ENCODE measurements at regions not wholly inside any gene's neighbourhood (a gene's known extent, or its start where the extent isn't known, plus 50 kb on each side); places are given as distances from the start of the nearest gene placed in this dataset.
"Not testable (repeated sequence)": the region's sequence is repeated elsewhere in the genome, so short reads cannot be mapped to it uniquely, and the experiment has no call there.

DNA sequence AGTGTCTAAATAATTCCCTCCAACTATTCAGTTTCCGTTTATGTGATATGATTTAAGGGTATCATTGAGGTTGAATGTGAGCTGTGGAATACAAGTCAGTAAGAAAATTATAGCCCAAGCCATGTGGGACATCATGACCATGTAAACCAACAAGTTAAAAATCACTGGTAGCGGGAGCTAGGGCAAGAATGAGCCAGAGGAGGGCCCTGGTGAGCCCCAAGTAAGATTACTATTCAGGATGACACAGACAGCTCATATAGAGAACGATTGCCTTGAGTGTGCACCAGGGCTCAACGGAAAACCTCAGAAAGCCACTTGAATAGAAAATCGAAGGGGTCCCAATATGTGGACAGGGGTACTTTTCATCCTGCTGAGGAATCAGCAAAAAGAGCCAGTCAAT is 87.8 kb upstream of the RBMS1 start:
- ATAC-seq: no peak
- Mint-ChIP-seq H3K27ac (no peak overlapping the region), H3K9me3 (no peaks in the 10 kb centered on the region), H3K36me3 (no peaks in the 10 kb centered on the region)
- DNase-seq (ENCODE audit: low spot score in 2 of 2): no peak

DNA sequence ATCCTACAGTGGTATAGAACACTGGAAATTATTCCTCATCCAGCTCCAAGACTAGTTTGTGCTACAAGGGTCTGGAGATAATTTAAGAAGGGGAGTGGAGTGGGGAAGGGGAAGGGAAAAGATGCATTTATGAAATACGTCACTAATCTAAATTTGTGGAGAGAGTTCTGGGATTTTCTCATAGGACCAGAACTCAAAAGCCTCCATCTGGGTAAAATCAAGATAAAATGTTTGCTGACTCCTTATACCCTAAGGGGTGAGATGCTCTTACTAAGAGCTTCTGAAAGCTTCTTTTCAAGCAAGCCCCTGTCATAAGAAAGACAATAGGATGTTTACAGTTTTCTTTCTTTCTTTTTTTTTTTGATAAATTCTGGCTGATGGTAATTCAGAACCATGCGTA is 88.5 kb upstream of the RBMS1 start:
- no peak for ATAC-seq
- no peak overlapping the region for H3K27ac Mint-ChIP-seq
- DNase-seq (ENCODE audit: low spot score in 2 of 2): no peak
- no peaks in the 10 kb centered on the region for H3K36me3 Mint-ChIP-seq
- H3K9me3 Mint-ChIP-seq: no peaks in the 10 kb centered on the region

DNA sequence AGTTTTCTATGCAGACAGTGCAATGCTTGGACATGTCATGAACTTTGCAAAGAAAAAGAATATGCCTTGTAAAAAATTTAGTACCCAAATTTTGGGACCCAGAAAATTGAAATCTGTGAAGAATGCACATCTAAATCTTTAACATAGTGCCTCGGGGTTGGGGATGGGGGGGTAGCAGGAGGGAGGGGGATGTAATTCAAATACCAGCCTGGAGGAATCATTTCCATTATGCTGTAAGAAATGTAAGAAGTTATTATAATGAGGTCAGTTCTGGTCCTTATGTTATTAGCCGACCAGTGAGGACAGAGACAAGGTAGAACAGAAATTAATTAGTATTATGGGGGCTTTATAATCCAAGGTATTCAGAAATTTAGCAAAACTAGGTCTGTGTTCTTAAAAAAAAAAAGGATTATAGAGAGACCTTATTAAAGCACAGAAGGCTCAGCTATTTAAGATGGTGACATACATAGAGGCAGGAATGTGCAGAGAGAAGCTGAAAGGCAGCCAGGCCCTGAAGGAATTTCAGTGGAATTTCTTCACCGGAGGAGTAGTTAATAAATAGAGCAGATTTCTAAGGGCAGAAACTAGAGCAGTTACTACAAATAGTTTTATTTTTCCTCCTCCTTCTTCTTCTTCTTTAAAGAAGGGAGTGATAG is 89.0 kb upstream of the RBMS1 start:
- ATAC-seq: no peak
- Mint-ChIP-seq H3K36me3 (no peaks in the 10 kb centered on the region), H3K27ac (no peak overlapping the region), H3K9me3 (no peaks in the 10 kb centered on the region)
- no peak for DNase-seq (ENCODE audit: low spot score in 2 of 2)

GRCh38 chr2:160583146-160583535 is 89.5 kb upstream of the RBMS1 start:
- no peak for ATAC-seq
- Mint-ChIP-seq H3K27ac (no peak overlapping the region), H3K9me3 (no peaks in the 10 kb centered on the region), H3K36me3 (no peaks in the 10 kb centered on the region)
- DNase-seq (ENCODE audit: low spot score in 2 of 2): no peak

DNA sequence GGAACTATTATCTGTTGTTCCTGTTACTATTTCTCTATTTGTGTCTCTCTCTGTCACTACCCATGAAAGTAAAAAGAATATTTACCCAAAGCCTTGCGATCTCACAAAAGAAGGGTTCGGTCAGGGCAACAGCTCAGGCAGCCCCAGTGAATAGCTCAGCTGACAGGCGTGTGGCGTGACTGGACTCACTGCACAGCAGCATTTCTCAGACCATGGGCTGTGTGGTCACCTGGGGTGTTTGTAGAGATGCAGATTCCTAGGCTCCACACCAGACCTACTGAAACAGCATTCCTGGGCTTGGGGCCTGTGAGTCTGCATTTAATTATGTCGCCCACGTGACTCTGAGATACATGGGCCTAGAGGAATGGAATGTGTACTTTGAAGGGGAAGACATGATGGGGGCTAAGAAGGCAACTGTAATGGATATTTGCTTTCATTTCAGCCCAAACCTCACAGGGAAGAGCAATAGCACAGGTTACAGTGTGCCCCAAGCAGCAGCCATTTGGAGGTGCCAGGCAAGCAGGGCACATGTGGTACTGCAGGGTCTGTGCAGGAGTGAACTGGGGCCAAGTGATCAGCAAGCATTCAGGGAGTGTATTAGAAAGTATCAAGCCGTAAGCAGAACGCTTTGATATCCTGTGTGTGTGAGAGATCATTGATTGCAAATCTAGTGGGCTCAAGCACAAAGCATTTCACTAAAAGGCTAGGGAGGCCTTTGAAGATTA is 90.4 kb upstream of the RBMS1 start:
- DNase-seq (ENCODE audit: low spot score in 2 of 2): no peak
- Mint-ChIP-seq H3K9me3 (no peaks in the 10 kb centered on the region), H3K27ac (no peak overlapping the region), H3K36me3 (no peaks in the 10 kb centered on the region)
- no peak for ATAC-seq

DNA sequence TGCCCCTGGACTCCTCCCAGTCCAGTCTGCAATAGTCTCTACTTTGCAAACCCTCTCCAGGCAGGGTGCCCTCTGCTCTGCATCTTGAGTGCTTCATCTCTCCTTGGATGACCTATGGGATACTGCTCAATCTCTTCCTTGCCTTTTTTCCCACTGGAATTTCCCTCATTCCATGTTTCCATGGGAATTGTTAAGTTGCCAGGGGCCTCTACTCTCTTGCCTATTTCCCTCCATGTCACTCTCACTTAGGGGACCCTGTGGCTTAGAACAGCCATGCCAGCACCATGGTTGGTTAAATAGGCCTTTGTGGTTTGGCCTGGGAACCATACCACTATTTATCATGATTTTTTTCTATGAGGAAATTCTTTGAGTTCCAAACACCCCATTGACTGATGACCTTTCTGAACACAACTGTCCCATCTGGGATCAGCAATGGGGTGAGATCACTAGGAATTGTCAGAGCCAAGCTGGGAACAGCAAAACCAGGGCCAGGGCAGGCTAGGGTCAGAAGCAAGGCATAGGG is 91.4 kb upstream of the RBMS1 start:
- ATAC-seq (no peak), DNase-seq (ENCODE audit: low spot score in 2 of 2) (no peak)
- peaks cover 0 to 5% of the 10 kb centered on the region in 2 donors for H3K36me3 Mint-ChIP-seq
- peaks cover 0 to 4% of the 10 kb centered on the region in 2 donors for H3K9me3 Mint-ChIP-seq
- no peak overlapping the region for H3K27ac Mint-ChIP-seq

- Mint-ChIP-seq H3K27ac (peak overlapping the region in 1 of 2 donors; percentile 70), H3K9me3 (peaks cover 4 to 24% of the 10 kb centered on the region in 2 donors)
- ATAC-seq: no peak
Measured at GRCh38 chr2:160590664-160591063, 97.1 kb upstream of the RBMS1 start.

GRCh38 chr2:160592401-160592800 is 98.8 kb upstream of the RBMS1 start:
- ATAC-seq (no peak), DNase-seq (ENCODE audit: low spot score in 2 of 2) (no peak)
- Mint-ChIP-seq H3K27ac (no peak overlapping the region), H3K36me3 (peaks cover 0 to 13% of the 10 kb centered on the region in 2 donors), H3K9me3 (peaks cover 4 to 24% of the 10 kb centered on the region in 2 donors)

More at GRCh38 chr2:160590664-160591063, 97.1 kb upstream of the RBMS1 start:
- DNase-seq (ENCODE audit: low spot score in 2 of 2): no peak
- H3K36me3 Mint-ChIP-seq: peaks cover 0 to 13% of the 10 kb centered on the region in 2 donors

GRCh38 chr2:160592993-160593392 is 99.4 kb upstream of the RBMS1 start:
- Mint-ChIP-seq H3K27ac (no peak overlapping the region), H3K9me3 (peaks cover 4 to 24% of the 10 kb centered on the region in 2 donors), H3K36me3 (peaks cover 0 to 13% of the 10 kb centered on the region in 2 donors)
- ATAC-seq (no peak), DNase-seq (ENCODE audit: low spot score in 2 of 2) (no peak)

DNA sequence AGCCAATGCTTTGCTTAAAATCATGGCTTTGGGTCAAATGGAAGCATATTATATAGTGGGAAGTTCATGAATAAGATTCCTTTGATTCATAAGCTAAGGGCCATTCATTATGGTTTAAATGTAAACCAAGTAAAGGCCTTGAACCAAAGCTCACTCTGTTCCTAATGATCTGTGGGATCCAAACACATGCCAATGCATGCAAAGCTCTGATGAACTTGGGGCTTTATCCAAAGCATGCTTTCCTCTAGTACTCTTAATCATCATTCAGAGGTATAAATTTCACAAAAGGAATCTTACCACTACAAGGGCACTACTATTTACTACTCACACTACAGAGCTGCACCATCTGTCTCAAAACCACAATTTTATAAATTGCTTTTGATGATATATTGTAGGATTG is 102.8 kb upstream of the RBMS1 start:
- DNase-seq (ENCODE audit: low spot score in 2 of 2) (no peak), ATAC-seq (no peak)
- Mint-ChIP-seq H3K9me3 (peaks cover 4 to 15% of the 10 kb centered on the region in 2 donors), H3K36me3 (peaks cover 0 to under 1% of the 10 kb centered on the region in 2 donors), H3K27ac (no peak overlapping the region)

- H3K9me3 Mint-ChIP-seq; H3K36me3 Mint-ChIP-seq; H3K27ac Mint-ChIP-seq; DNase-seq (ENCODE audit: low spot score in 2 of 2); ATAC-seq: not testable (repeated sequence)
Measured at GRCh38 chr2:160600437-160600836, 106.8 kb upstream of the RBMS1 start.

DNA sequence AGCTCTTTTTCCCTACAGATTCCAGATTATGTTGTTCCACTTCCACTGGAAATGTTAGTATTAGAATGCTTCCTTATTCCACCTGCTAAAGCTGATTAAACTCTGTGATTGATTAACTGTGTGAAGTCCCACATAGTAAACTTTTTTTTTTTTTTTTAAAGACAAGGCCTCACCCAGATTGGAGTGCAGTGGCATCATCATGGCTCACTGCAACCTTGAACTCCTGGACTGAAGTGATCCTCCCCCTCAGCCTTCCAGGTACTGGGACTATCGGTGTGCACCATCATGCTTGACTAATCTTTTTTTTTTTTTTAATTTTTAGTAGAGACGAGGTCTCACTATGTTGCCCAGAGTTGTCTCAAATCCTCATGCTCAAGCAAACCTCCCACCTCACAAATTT is 108.5 kb upstream of the RBMS1 start:
- ATAC-seq: no peak
- no peak overlapping the region for H3K27ac Mint-ChIP-seq

DNA sequence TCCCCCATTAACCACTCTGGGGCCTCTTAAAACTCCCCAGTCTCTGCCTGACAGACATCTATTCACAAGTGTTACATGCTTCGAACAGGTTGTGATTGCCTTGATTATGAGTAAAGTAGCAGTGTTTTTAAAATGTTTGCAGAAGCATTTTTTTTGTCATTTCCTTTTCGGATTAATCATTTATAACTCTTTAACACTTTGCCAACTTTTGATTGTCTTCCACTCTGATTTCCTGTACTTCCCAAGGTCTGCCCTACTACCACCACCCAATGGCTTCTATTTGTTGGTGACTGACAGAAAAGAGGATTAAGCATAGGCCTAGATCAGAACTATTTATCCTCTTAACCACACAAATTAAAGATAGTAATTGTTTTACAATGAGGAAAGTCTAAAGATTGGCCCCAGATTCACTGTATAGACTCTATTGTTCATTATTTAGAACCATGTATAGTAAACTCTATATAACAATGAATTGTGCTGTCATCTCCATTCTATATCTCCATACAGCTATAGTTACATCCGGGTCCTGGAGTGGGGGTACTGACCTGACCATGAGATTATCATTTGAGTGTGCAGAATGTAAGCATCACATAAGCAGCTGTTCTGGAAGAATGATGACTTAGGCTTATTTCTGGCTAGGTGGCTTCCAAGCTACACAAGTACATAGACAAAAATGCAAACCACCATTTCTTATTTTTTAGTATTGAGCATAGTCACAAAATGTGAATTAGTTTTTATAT is 110.3 kb upstream of the RBMS1 start:
- Mint-ChIP-seq H3K36me3 (no peaks in the 10 kb centered on the region), H3K9me3 (no peaks in the 10 kb centered on the region), H3K27ac (no peak overlapping the region)
- ATAC-seq (no peak), DNase-seq (ENCODE audit: low spot score in 2 of 2) (no peak)

More for the DNA sequence above, 108.5 kb upstream of the RBMS1 start:
- no peak for DNase-seq (ENCODE audit: low spot score in 2 of 2)
- Mint-ChIP-seq H3K9me3 (no peaks in the 10 kb centered on the region), H3K36me3 (no peaks in the 10 kb centered on the region)

GRCh38 chr2:160606341-160606740 is 112.7 kb upstream of the RBMS1 start:
- Mint-ChIP-seq H3K27ac (no peak overlapping the region), H3K36me3 (no peaks in the 10 kb centered on the region), H3K9me3 (no peaks in the 10 kb centered on the region)
- no peak for DNase-seq (ENCODE audit: low spot score in 2 of 2)
- ATAC-seq: no peak

DNA sequence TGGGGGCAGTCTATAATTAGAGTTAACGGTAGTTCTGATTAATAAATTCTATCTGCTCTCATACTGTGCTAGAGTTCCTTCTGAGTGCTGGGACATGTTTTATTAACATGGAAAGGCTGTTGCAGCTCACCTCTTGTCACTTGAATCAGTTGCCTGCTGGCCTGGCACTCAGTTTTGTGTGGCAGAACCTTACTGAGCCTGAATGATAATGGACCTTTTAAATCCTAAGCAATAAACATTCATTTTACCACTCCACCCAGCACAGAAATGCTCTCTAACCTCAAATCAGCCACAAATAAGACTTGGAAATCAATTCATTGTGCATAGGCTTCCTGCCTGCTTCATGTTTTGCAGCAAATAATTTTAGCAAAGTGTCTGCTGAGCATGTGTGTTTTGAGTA is 115.0 kb upstream of the RBMS1 start:
- Mint-ChIP-seq H3K36me3 (peaks cover 0 to 4% of the 10 kb centered on the region in 2 donors), H3K27ac (no peak overlapping the region), H3K9me3 (no peaks in the 10 kb centered on the region)
- ATAC-seq: no peak
- no peak for DNase-seq (ENCODE audit: low spot score in 2 of 2)

- Mint-ChIP-seq H3K27ac (no peak overlapping the region), H3K9me3 (peaks cover 0 to 5% of the 10 kb centered on the region in 2 donors), H3K36me3 (peaks cover 6 to 12% of the 10 kb centered on the region in 2 donors)
- ATAC-seq (no peak), DNase-seq (ENCODE audit: low spot score in 2 of 2) (no peak)
Measured at GRCh38 chr2:160609346-160609745, 115.7 kb upstream of the RBMS1 start.

DNA sequence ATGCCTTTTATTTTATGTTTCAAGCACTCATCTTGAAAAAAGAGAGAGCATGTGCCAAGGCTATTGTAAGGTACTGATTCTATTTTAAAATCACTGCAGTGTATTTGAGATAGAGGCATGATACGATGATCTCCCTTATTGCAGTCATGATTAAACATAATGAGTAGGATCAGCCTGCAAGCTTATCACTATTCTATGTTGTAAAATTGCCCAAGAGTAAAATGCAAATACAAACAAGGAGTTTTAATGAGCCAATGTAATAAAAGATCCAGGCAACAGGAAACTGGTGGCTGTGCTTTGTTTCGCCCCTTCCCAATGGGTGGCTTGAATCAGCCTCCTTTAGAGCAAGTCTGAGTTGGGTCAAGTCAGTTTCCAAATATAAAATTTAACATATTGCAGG is 116.4 kb upstream of the RBMS1 start:
- DNase-seq (ENCODE audit: low spot score in 2 of 2): no peak
- H3K36me3 Mint-ChIP-seq: peaks cover 12 to 19% of the 10 kb centered on the region in 2 donors
- no peak for ATAC-seq
- no peak overlapping the region for H3K27ac Mint-ChIP-seq
- H3K9me3 Mint-ChIP-seq: peaks cover 6 to 12% of the 10 kb centered on the region in 2 donors

All from activated naive CD4-positive, alpha-beta T cell treated with anti-CD3 and anti-CD28 coated beads, Interleukin-2, amount 50 U/mL, for 72 hours (primary cell).